HG03457 (cell line): ENCODE measurements at regions not wholly inside any gene's neighbourhood (a gene's known extent, or its start where the extent isn't known, plus 50 kb on each side); places are given as distances from the start of the nearest gene placed in this dataset.
"Not testable (repeated sequence)": the region's sequence is repeated elsewhere in the genome, so short reads cannot be mapped to it uniquely, and the experiment has no call there.

Source experiments
- ATAC-seq: cut with Tn5 transposase; IDR thresholded peaks from one replicate; pipeline ENCODE4 v1.9.1; 2021; ENCODE audit warnings: moderate number of reproducible peaks; ENCODE audit not compliant: unreplicated experiment

GRCh38 chr2:91497129-91498064 is 2805.9 kb downstream of the RPIA start:
- not testable (repeated sequence) for ATAC-seq

GRCh38 chr2:91498065-91498449 is 2806.6 kb downstream of the RPIA start:
- not testable (repeated sequence) for ATAC-seq

GRCh38 chr2:91498513-91499250 is 2807.2 kb downstream of the RPIA start:
- not testable (repeated sequence) for ATAC-seq

- ATAC-seq: not testable (repeated sequence)
Observed at GRCh38 chr2:91499431-91500050, 2808.1 kb downstream of the RPIA start.

- ATAC-seq: not testable (repeated sequence)
Observed at GRCh38 chr2:91500246-91500977, 2808.9 kb downstream of the RPIA start.

GRCh38 chr2:91500978-91501310 is 2809.5 kb downstream of the RPIA start:
- not testable (repeated sequence) for ATAC-seq

- not testable (repeated sequence) for ATAC-seq
Observed at GRCh38 chr2:91501481-91502080, 2810.1 kb downstream of the RPIA start.

- not testable (repeated sequence) for ATAC-seq
Observed at GRCh38 chr2:91503572-91503958, 2812.1 kb downstream of the RPIA start.

GRCh38 chr2:91503959-91504741 is 2812.7 kb downstream of the RPIA start:
- ATAC-seq: not testable (repeated sequence)

GRCh38 chr2:91508816-91509215 is 2817.3 kb downstream of the RPIA start:
- ATAC-seq: not testable (repeated sequence)

- ATAC-seq: not testable (repeated sequence)
Observed at GRCh38 chr2:91509276-91509675, 2817.8 kb downstream of the RPIA start.

GRCh38 chr2:91511166-91511565 is 2819.7 kb downstream of the RPIA start:
- not testable (repeated sequence) for ATAC-seq

- ATAC-seq: not testable (repeated sequence)
Observed at GRCh38 chr2:91515966-91516365, 2824.5 kb downstream of the RPIA start.

GRCh38 chr2:91516669-91517068 is 2825.2 kb downstream of the RPIA start:
- not testable (repeated sequence) for ATAC-seq

- ATAC-seq: not testable (repeated sequence)
Observed at GRCh38 chr2:91517846-91518245, 2826.4 kb downstream of the RPIA start.

- ATAC-seq: not testable (repeated sequence)
Observed at GRCh38 chr2:91518361-91518981, 2827.0 kb downstream of the RPIA start.

GRCh38 chr2:91519359-91519758 is 2827.9 kb downstream of the RPIA start:
- not testable (repeated sequence) for ATAC-seq

GRCh38 chr2:91519914-91520313 is 2828.4 kb downstream of the RPIA start:
- not testable (repeated sequence) for ATAC-seq

GRCh38 chr2:91520523-91520922 is 2829.1 kb downstream of the RPIA start:
- not testable (repeated sequence) for ATAC-seq
